Suprapubic skin (tissue), 4 donors: ENCODE measurements at regions not wholly inside any gene's neighbourhood (a gene's known extent, or its start where the extent isn't known, plus 50 kb on each side); places are given as distances from the start of the nearest gene placed in this dataset.

Source experiments
- DNase-seq, 2 donors: peaks; one replicate each; pipeline ENCODE4 v3.0.0-alpha.2; 2019; ENCODE audit warnings: low spot score in 2 of 2
- H3K27ac ChIP-seq: fragments of 200-600 bp; sonication (generic); one replicate; pipeline ENCODE4 v1.5.1; 2019
- H3K27me3 ChIP-seq: fragments of 200-600 bp; sonication (generic); one replicate; pipeline ENCODE4 v1.5.1; 2019
- H3K36me3 ChIP-seq: fragments of 200-600 bp; sonication (generic); one replicate; pipeline ENCODE4 v1.5.1; 2019
- H3K4me1 ChIP-seq: fragments of 200-600 bp; sonication (generic); one replicate; pipeline ENCODE4 v1.5.1; 2019
- H3K4me3 ChIP-seq: fragments of 200-600 bp; sonication (generic); one replicate; pipeline ENCODE4 v1.5.1; 2019; ENCODE audit warnings: mild to moderate bottlenecking
- H3K9me3 ChIP-seq: fragments of 200-600 bp; sonication (generic); one replicate; pipeline ENCODE4 v1.5.1; 2019
- EP300 ChIP-seq: sonication (generic); formaldehyde crosslinking; IDR thresholded peaks from one replicate; pipeline ENCODE4 v1.6.1; 2017; ENCODE audit warnings: antibody characterized with exemption
- POLR2A ChIP-seq, 2 donors: fragments of 450-650 bp; IDR thresholded peaks; one replicate each; pipeline ENCODE4 v1.6.1; 2017; ENCODE audit warnings: antibody characterized with exemption in 2 of 2, mild to moderate bottlenecking in 2 of 2, moderate library complexity in 2 of 2
- POLR2AphosphoS5 ChIP-seq, 3 donors: sonication (generic); formaldehyde crosslinking; IDR thresholded peaks; one replicate each; pipeline ENCODE4 v1.6.1; 2017; ENCODE audit warnings: antibody characterized with exemption in 3 of 3
- WGBS: methylation state at CpG from one replicate; pipeline ENCODE4 v1.1.5; 2018; 5-methylcytosine and 5-hydroxymethylcytosine counted together
- TF ChIP-seq, protein P1 (sequence below), 2 donors: fragments of 200-600 bp in 1 of 2; fragments of 450-650 bp in 1 of 2; sonication (generic) in 1 of 2; IDR thresholded peaks; one replicate each; pipeline ENCODE4 v1.5.1; 2016 to 2019; ENCODE audit warnings: antibody characterized with exemption in 2 of 2, mild to moderate bottlenecking in 1 of 2, moderate library complexity in 1 of 2

- Histone ChIP-seq H3K4me1 (no peaks in the 10 kb centered on the region), H3K36me3 (no peaks in the 10 kb centered on the region), H3K4me3 (no peak overlapping the region), H3K27ac (no peak overlapping the region), H3K9me3 (no peaks in the 10 kb centered on the region), H3K27me3 (no peaks in the 10 kb centered on the region)
- DNase-seq, result no peak
- 76% methylated on average over 14 of the region's 14 CpGs for WGBS
- TF ChIP-seq EP300 (no peak), POLR2A (IDR thresholded peaks at IDR 0.05) (no peak), POLR2AphosphoS5 (IDR thresholded peaks at IDR 0.05) (no peak)
- TF ChIP-seq, protein P1, sequence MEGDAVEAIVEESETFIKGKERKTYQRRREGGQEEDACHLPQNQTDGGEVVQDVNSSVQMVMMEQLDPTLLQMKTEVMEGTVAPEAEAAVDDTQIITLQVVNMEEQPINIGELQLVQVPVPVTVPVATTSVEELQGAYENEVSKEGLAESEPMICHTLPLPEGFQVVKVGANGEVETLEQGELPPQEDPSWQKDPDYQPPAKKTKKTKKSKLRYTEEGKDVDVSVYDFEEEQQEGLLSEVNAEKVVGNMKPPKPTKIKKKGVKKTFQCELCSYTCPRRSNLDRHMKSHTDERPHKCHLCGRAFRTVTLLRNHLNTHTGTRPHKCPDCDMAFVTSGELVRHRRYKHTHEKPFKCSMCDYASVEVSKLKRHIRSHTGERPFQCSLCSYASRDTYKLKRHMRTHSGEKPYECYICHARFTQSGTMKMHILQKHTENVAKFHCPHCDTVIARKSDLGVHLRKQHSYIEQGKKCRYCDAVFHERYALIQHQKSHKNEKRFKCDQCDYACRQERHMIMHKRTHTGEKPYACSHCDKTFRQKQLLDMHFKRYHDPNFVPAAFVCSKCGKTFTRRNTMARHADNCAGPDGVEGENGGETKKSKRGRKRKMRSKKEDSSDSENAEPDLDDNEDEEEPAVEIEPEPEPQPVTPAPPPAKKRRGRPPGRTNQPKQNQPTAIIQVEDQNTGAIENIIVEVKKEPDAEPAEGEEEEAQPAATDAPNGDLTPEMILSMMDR (IDR thresholded peaks at IDR 0.05), result no peak
Measured at GRCh38 chr12:128191380-128191779, 75.6 kb upstream of the TMEM132C start.

DNA sequence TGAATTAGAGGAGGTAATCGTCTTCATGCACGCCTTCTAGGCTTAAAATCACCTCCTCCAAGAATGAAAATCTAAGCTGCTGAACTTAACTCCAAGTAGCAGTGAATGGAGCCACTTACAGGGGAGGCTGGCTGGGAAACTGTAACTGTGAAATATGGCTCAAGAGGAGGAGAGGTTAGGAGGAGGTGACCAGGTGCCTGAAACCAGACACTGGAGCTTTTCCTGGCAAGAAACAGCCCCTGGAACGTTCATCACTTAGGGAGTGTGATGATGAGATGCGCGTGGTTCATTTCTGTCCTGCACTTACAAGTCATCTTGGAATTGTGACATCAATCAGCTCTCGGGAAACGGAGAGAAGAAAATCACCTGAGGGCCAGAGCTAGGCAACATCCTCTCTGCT, 62.3 kb upstream of the TMEM132C start:
- DNase-seq, result no peak
- Histone ChIP-seq H3K36me3 (no peaks in the 10 kb centered on the region), H3K27me3 (no peaks in the 10 kb centered on the region), H3K4me3 (no peak overlapping the region), H3K4me1 (no peaks in the 10 kb centered on the region), H3K9me3 (peaks cover 4% of the 10 kb centered on the region), H3K27ac (no peak overlapping the region)
- WGBS, result 55% methylated on average over 7 of the region's 7 CpGs
- TF ChIP-seq POLR2A (IDR thresholded peaks at IDR 0.05) (no peak), POLR2AphosphoS5 (IDR thresholded peaks at IDR 0.05) (no peak), EP300 (no peak)
- TF ChIP-seq, protein P1 (IDR thresholded peaks at IDR 0.05), result no peak

GRCh38 chr12:128205145-128205544, 61.8 kb upstream of the TMEM132C start:
- Histone ChIP-seq H3K4me1 (no peaks in the 10 kb centered on the region), H3K27ac (no peak overlapping the region), H3K36me3 (no peaks in the 10 kb centered on the region), H3K4me3 (no peak overlapping the region), H3K27me3 (no peaks in the 10 kb centered on the region), H3K9me3 (peaks cover 3% of the 10 kb centered on the region)
- no peak for DNase-seq
- 83% methylated on average over 3 of the region's 3 CpGs for WGBS
- TF ChIP-seq POLR2AphosphoS5 (IDR thresholded peaks at IDR 0.05) (no peak), EP300 (no peak), POLR2A (IDR thresholded peaks at IDR 0.05) (no peak)
- TF ChIP-seq, protein P1 (IDR thresholded peaks at IDR 0.05), result no peak

- Histone ChIP-seq H3K4me1 (no peaks in the 10 kb centered on the region), H3K27me3 (no peaks in the 10 kb centered on the region), H3K27ac (no peak overlapping the region), H3K9me3 (no peaks in the 10 kb centered on the region), H3K36me3 (no peaks in the 10 kb centered on the region), H3K4me3 (no peak overlapping the region)
- no peak for DNase-seq
- 96% methylated on average over 7 of the region's 7 CpGs for WGBS
- TF ChIP-seq POLR2AphosphoS5 (IDR thresholded peaks at IDR 0.05) (no peak), EP300 (no peak), POLR2A (IDR thresholded peaks at IDR 0.05) (no peak)
- TF ChIP-seq, protein P1 (IDR thresholded peaks at IDR 0.05), result no peak
Measured at GRCh38 chr12:128205758-128206157, 61.2 kb upstream of the TMEM132C start.
